H1 (cell line): ENCODE measurements at regions not wholly inside any gene's neighbourhood (a gene's known extent, or its start where the extent isn't known, plus 50 kb on each side); places are given as distances from the start of the nearest gene placed in this dataset.

Source experiments
- CTCF ChIA-PET: fragments of 300-600 bp; sonication (Branson Sonifier 250); formaldehyde crosslinking; loops from one replicate; lab custom pipeline; 2021; ENCODE audit not compliant: partially characterized antibody; lab: Charles Lee
- POLR2A ChIA-PET: fragments of 300-600 bp; sonication (Branson Sonifier 250); formaldehyde crosslinking; loops from one replicate; lab custom pipeline; 2021; ENCODE audit warnings: inconsistent platforms; ENCODE audit not compliant: partially characterized antibody; lab: Charles Lee
- DNase-seq, 2 experiments: peaks; one replicate each; pipeline versions ENCODE4 v3.0.0 to v3.0.0-alpha.2; 2010 to 2022; ENCODE audit warnings: low spot score in 2 of 2, low read depth in 1 of 2, mixed read lengths in 1 of 2
- FAIRE-seq: peaks from 2 replicates; lab custom pipeline; 2011; peaks lifted over from hg19 to GRCh38; lab: Jason Lieb, UNC
- H2AFZ ChIP-seq: 2 replicates; pipeline ENCODE4 v1.8.1; 2012; ENCODE audit warnings: low read length, inconsistent platforms
- H2AK5ac ChIP-seq: 2 replicates; pipeline ENCODE4 v1.6.1; 2013; ENCODE audit warnings: low read depth, low read length
- H2BK120ac ChIP-seq: replicated peaks from 2 replicates; pipeline ENCODE3; 2013; ENCODE audit warnings: low read depth, low read length, inconsistent platforms
- H2BK12ac ChIP-seq: 2 replicates; pipeline ENCODE4 v1.6.1; 2013; ENCODE audit warnings: low read depth, low read length
- H2BK15ac ChIP-seq: 2 replicates; pipeline ENCODE4 v1.6.1; 2013; ENCODE audit warnings: low read length
- H2BK20ac ChIP-seq: 2 replicates; pipeline ENCODE4 v1.6.1; 2013; ENCODE audit warnings: low read length
- H2BK5ac ChIP-seq: 2 replicates; pipeline ENCODE4 v1.6.1; 2013; ENCODE audit warnings: low read depth, low read length
- H3K14ac ChIP-seq: 2 replicates; pipeline ENCODE4 v1.6.1; 2013; ENCODE audit warnings: inconsistent platforms; ENCODE audit not compliant: insufficient read length
- H3K18ac ChIP-seq: 2 replicates; pipeline ENCODE4 v1.6.1; 2013; ENCODE audit warnings: low read length; ENCODE audit errors: extremely low read depth
- H3K23ac ChIP-seq: 2 replicates; pipeline ENCODE4 v1.6.1; 2013; ENCODE audit warnings: inconsistent platforms; ENCODE audit not compliant: insufficient read length
- H3K23me2 ChIP-seq: 2 replicates; pipeline ENCODE4 v1.6.1; 2013; ENCODE audit warnings: low read depth, low read length
- H3K27ac ChIP-seq: 2 replicates; pipeline ENCODE4 v1.6.1; 2011; ENCODE audit warnings: low read depth, low read length, inconsistent platforms
- H3K27me3 ChIP-seq, 4 experiments: replicated peaks in 1 of 4; 1 replicate in 1 of 4; 2 replicates in 3 of 4; pipeline versions ENCODE4 v1.6.1 to v1.8.1; 2011 to 2013; ENCODE audit warnings: low read length in 3 of 4, mild to moderate bottlenecking in 3 of 4, inconsistent platforms in 2 of 4, mixed read lengths in 2 of 4, moderate library complexity in 1 of 4; ENCODE audit not compliant: control insufficient read depth in 3 of 4, insufficient read depth in 3 of 4; ENCODE audit errors: extremely low read depth in 1 of 4
- H3K36me3 ChIP-seq, 4 experiments: 2 replicates each; pipeline versions ENCODE4 v1.6.1 to v1.8.1; 2011 to 2013; ENCODE audit warnings: mild to moderate bottlenecking in 4 of 4, low read length in 3 of 4, moderate library complexity in 2 of 4, control low read depth in 1 of 4, inconsistent platforms in 1 of 4; ENCODE audit not compliant: insufficient read depth in 4 of 4, control insufficient read depth in 2 of 4
- H3K4ac ChIP-seq: replicated peaks from 2 replicates; pipeline ENCODE3; 2013; ENCODE audit warnings: low read length, low read depth, mixed read lengths, inconsistent platforms; ENCODE audit not compliant: insufficient read length
- H3K4me1 ChIP-seq, 4 experiments: replicated peaks in 1 of 4; 1 replicate in 1 of 4; 2 replicates in 3 of 4; pipeline versions ENCODE4 v1.6.1 to v1.8.1; 2011 to 2013; ENCODE audit warnings: low read length in 3 of 4, inconsistent platforms in 2 of 4, mixed read lengths in 1 of 4; ENCODE audit not compliant: insufficient read depth in 4 of 4, control insufficient read depth in 3 of 4
- H3K4me2 ChIP-seq, 2 experiments: 2 replicates each; pipeline versions ENCODE4 v1.6.1 to v1.8.1; 2011 to 2013; ENCODE audit warnings: low read depth in 2 of 2, low read length in 2 of 2, control low read depth in 1 of 2, inconsistent platforms in 1 of 2, mild to moderate bottlenecking in 1 of 2; ENCODE audit not compliant: insufficient read depth in 1 of 2
- H3K4me3 ChIP-seq, 4 experiments: fragments of 200-600, 300-600 bp in 1 of 4; sonication (generic), shearing (Covaris generic), sonication (Bioruptor Twin) in 1 of 4; 2 replicates each; pipeline versions ENCODE4 v1.5.1 to v1.8.1; 2011 to 2016; ENCODE audit warnings: low read length in 4 of 4, low read depth in 3 of 4, control low read depth in 2 of 4, inconsistent platforms in 2 of 4, mild to moderate bottlenecking in 2 of 4, mixed read lengths in 1 of 4, moderate library complexity in 1 of 4; ENCODE audit not compliant: insufficient read depth in 2 of 4; ENCODE audit errors: extremely low read depth in 1 of 4
- H3K56ac ChIP-seq: replicated peaks from 2 replicates; pipeline ENCODE3; 2013; ENCODE audit warnings: low read depth, mild to moderate bottlenecking, mixed read lengths, low read length, inconsistent platforms; ENCODE audit not compliant: insufficient read length
- H3K79me1 ChIP-seq: 2 replicates; pipeline ENCODE4 v1.6.1; 2013; ENCODE audit warnings: low read depth, low read length, control low read depth
- H3K79me2 ChIP-seq, 2 experiments: 2 replicates each; pipeline versions ENCODE4 v1.6.1 to v1.8.1; 2012 to 2013; ENCODE audit warnings: low read length in 2 of 2, mild to moderate bottlenecking in 2 of 2, inconsistent platforms in 1 of 2; ENCODE audit not compliant: insufficient read depth in 2 of 2, control insufficient read depth in 1 of 2
- H3K9ac ChIP-seq, 4 experiments: replicated peaks in 1 of 4; 1 replicate in 1 of 4; 2 replicates in 3 of 4; pipeline versions ENCODE4 v1.6.1 to v1.8.1; 2011 to 2013; ENCODE audit warnings: low read depth in 3 of 4, low read length in 3 of 4, control low read depth in 2 of 4, mild to moderate bottlenecking in 2 of 4, moderate library complexity in 2 of 4, inconsistent platforms in 1 of 4; ENCODE audit errors: extremely low read depth in 1 of 4
- H3K9me3 ChIP-seq, 2 experiments: 2 replicates each; pipeline versions ENCODE4 v1.6.1 to v1.8.1; 2012 to 2013; ENCODE audit warnings: mild to moderate bottlenecking in 2 of 2, moderate library complexity in 2 of 2, control low read depth in 1 of 2, inconsistent platforms in 1 of 2, low read depth in 1 of 2, low read length in 1 of 2, mixed read lengths in 1 of 2; ENCODE audit not compliant: insufficient read depth in 2 of 2
- H4K20me1 ChIP-seq, 2 experiments: replicated peaks in 1 of 2; 2 replicates each; pipeline versions ENCODE3 to v1.8.1; 2011 to 2013; ENCODE audit warnings: inconsistent platforms in 2 of 2, low read length in 2 of 2, mild to moderate bottlenecking in 1 of 2; ENCODE audit not compliant: insufficient read depth in 2 of 2, control insufficient read depth in 1 of 2
- H4K5ac ChIP-seq: 2 replicates; pipeline ENCODE4 v1.6.1; 2013; ENCODE audit warnings: low read length, low read depth, mixed read lengths, inconsistent platforms; ENCODE audit not compliant: insufficient read length
- H4K8ac ChIP-seq: 2 replicates; pipeline ENCODE4 v1.8.0; 2013; ENCODE audit warnings: mild to moderate bottlenecking, moderate library complexity, low read length, inconsistent platforms; ENCODE audit not compliant: insufficient read depth; ENCODE audit errors: extremely low read depth
- H4K91ac ChIP-seq: replicated peaks from 2 replicates; pipeline ENCODE3; 2013; ENCODE audit warnings: low read length, mixed read lengths, inconsistent platforms; ENCODE audit not compliant: insufficient read length
- GABPA ChIP-seq: IDR thresholded peaks from 2 replicates; pipeline ENCODE4 v1.6.1; 2011; ENCODE audit warnings: mild to moderate bottlenecking, low read length, moderate library complexity, borderline replicate concordance; ENCODE audit not compliant: insufficient read depth
- HDAC2 ChIP-seq, 2 experiments: fragments of 300-600 bp in 1 of 2; sonication (generic) in 1 of 2; IDR thresholded peaks; 2 replicates each; pipeline ENCODE4 v1.6.1; 2011 to 2012; ENCODE audit warnings: low read depth in 2 of 2, low read length in 2 of 2, mild to moderate bottlenecking in 2 of 2, moderate library complexity in 2 of 2, borderline replicate concordance in 1 of 2, inconsistent platforms in 1 of 2
- HDAC6 ChIP-seq: IDR thresholded peaks from one replicate; pipeline ENCODE4 v1.7.1; 2012; ENCODE audit warnings: low read depth, mild to moderate bottlenecking, inconsistent platforms, low read length, moderate library complexity
- POLR2AphosphoS5 ChIP-seq: IDR thresholded peaks from 2 replicates; pipeline ENCODE4 v1.6.1; 2011; ENCODE audit warnings: low read depth, low read length
- RAD21 ChIP-seq, 2 experiments: IDR thresholded peaks in 1 of 2; conservative IDR thresholded peaks in 1 of 2; 2 replicates each; pipeline ENCODE4 v1.6.1; 2011; ENCODE audit warnings: low read depth in 2 of 2, low read length in 2 of 2, improper control_type of control experiment in 1 of 2, inconsistent platforms in 1 of 2, mild to moderate bottlenecking in 1 of 2, moderate library complexity in 1 of 2
- SP2 ChIP-seq: IDR thresholded peaks from 2 replicates; pipeline ENCODE4 v1.6.1; 2012; ENCODE audit warnings: mild to moderate bottlenecking, low read length, inconsistent platforms
- WGBS, 2 experiments: shearing (Covaris generic) in 1 of 2; methylation state at CpG; one replicate each; pipeline versions ENCODE4 v1.1.6 to v1.1.7; 2013 to 2015; ENCODE audit warnings: low lambda C conversion rate in 2 of 2, mixed read lengths in 2 of 2, inconsistent platforms in 1 of 2, low coverage in 1 of 2, missing lambda C conversion rate in 1 of 2; ENCODE audit not compliant: insufficient replicate concordance in 2 of 2, insufficient coverage in 1 of 2, insufficient read length in 1 of 2; ENCODE audit errors: extremely low coverage in 1 of 2, missing lambda C conversion rate in 1 of 2; 5-methylcytosine and 5-hydroxymethylcytosine counted together

GRCh38 chr1:102687383-102687782 is 420.9 kb downstream of the COL11A1 start:
- CTCF ChIA-PET, result no interaction called here
- H4K5ac ChIP-seq, result no peak overlapping the region
- TF ChIP-seq SP2, result no peak
- TF ChIP-seq HDAC6, result no peak
- TF ChIP-seq RAD21 (IDR thresholded peaks at IDR 0.05 in 1 of 2, conservative IDR thresholded peaks at IDR 0.05 in 1 of 2; ENCODE audit: low read depth in 2 of 2, low read length in 2 of 2), result no peak
- no peak for TF ChIP-seq POLR2AphosphoS5
- no peak for TF ChIP-seq HDAC2 (IDR thresholded peaks at IDR 0.05; ENCODE audit: borderline replicate concordance in 1 of 2, low read depth in 2 of 2, low read length in 2 of 2)
- TF ChIP-seq GABPA, result no peak

More at GRCh38 chr1:102687383-102687782, 420.9 kb downstream of the COL11A1 start:
- Histone ChIP-seq H2BK5ac (no peak overlapping the region), H4K8ac (no peak overlapping the region), H3K4ac (no peak overlapping the region), H3K23me2 (no peaks in the 10 kb centered on the region), H3K36me3 (no peaks in the 10 kb centered on the region), H3K14ac (no peak overlapping the region), H2BK15ac (no peak overlapping the region), H3K27ac (no peak overlapping the region), H3K9ac (no peak overlapping the region), H3K23ac (no peak overlapping the region), H3K56ac (no peak overlapping the region), H2AFZ (no peak overlapping the region), H2BK20ac (no peak overlapping the region), H3K4me3 (no peak overlapping the region), H4K20me1 (no peaks in the 10 kb centered on the region), H3K18ac (no peak overlapping the region), H3K27me3 (no peaks in the 10 kb centered on the region), H3K4me1 (no peaks in the 10 kb centered on the region), H3K4me2 (no peak overlapping the region), H3K79me1 (no peaks in the 10 kb centered on the region), H3K79me2 (no peaks in the 10 kb centered on the region), H3K9me3 (no peaks in the 10 kb centered on the region), H2BK12ac (no peak overlapping the region), H4K91ac (no peak overlapping the region), H2AK5ac (no peak overlapping the region), H2BK120ac (no peak overlapping the region)
- POLR2A ChIA-PET, result no interaction called here
- DNase-seq (no peak), FAIRE-seq (no peak)
- 97% methylated on average over 2 of the region's 2 CpGs; no CpG with 5 or more reads in 1 of the 2 experiments for WGBS, 2 experiments
